HEK293 (cell line): ENCODE measurements at regions not wholly inside any gene's neighbourhood (a gene's known extent, or its start where the extent isn't known, plus 50 kb on each side); places are given as distances from the start of the nearest gene placed in this dataset.

Experiments used
- CTCF ChIA-PET: fragments of 350-600 bp; formaldehyde crosslinking; extraction: SDS; loops from one replicate; lab custom pipeline; 2021; ENCODE audit warnings: antibody characterized with exemption; lab: Yijun Ruan, JAX
- POLR2A ChIA-PET: fragments of 300-600 bp; formaldehyde crosslinking; extraction: SDS; loops from one replicate; lab custom pipeline; 2020; ENCODE audit warnings: antibody characterized with exemption, inconsistent platforms; lab: Yijun Ruan, JAX
- H3K27ac ChIP-seq: fragments of 200-500 bp; sonication (Bioruptor generic); 2 replicates; pipeline ENCODE4 v1.5.1; 2014; ENCODE audit warnings: low read depth, low read length, control low read depth, inconsistent platforms; ENCODE audit errors: extremely low read depth
- H3K36me3 ChIP-seq, 2 experiments: fragments of 200-500 bp in 1 of 2; sonication (Bioruptor generic) in 1 of 2; 1 replicate in 1 of 2; 2 replicates in 1 of 2; pipeline ENCODE4 v1.5.1; 2014 to 2017; ENCODE audit warnings: inconsistent platforms in 2 of 2, low read length in 2 of 2; ENCODE audit not compliant: control insufficient read depth in 2 of 2, insufficient read depth in 1 of 2
- H3K4me1 ChIP-seq: fragments of 200-500 bp; sonication (Bioruptor generic); 2 replicates; pipeline ENCODE4 v1.5.1; 2014; ENCODE audit warnings: mild to moderate bottlenecking, low read length, inconsistent platforms; ENCODE audit not compliant: control insufficient read depth, insufficient read depth
- H3K4me3 ChIP-seq: 2 replicates; pipeline ENCODE4 v1.5.1; 2011; ENCODE audit warnings: low read depth, mild to moderate bottlenecking, control low read depth, low read length, moderate library complexity
- H3K9me3 ChIP-seq: fragments of 200-500 bp; sonication (Bioruptor generic); 2 replicates; pipeline ENCODE4 v1.5.1; 2014; ENCODE audit warnings: low read depth, low read length, inconsistent platforms; ENCODE audit not compliant: control insufficient read depth, insufficient read depth
- EGR2 ChIP-seq: fragments of 450-650 bp; formaldehyde crosslinking; IDR thresholded peaks from 2 replicates; pipeline ENCODE4 v1.5.1; 2016; ENCODE audit warnings: low read depth, missing biosample characterization, missing genetic modification characterization
- SP3 ChIP-seq: fragments of 450-650 bp; formaldehyde crosslinking; IDR thresholded peaks from 2 replicates; pipeline ENCODE4 v1.5.1; 2016; ENCODE audit warnings: missing biosample characterization, missing genetic modification characterization
- TCF7L2 ChIP-seq: IDR thresholded peaks from 2 replicates; pipeline ENCODE4 v1.6.1; 2011; ENCODE audit warnings: low read depth, mild to moderate bottlenecking, inconsistent platforms, low read length, moderate library complexity, borderline replicate concordance
- WT1 ChIP-seq: fragments of 450-650 bp; formaldehyde crosslinking; IDR thresholded peaks from 2 replicates; pipeline ENCODE4 v1.5.1; 2016; ENCODE audit warnings: missing biosample characterization, missing genetic modification characterization
- ZFP37 ChIP-seq: fragments of 450-650 bp; formaldehyde crosslinking; IDR thresholded peaks from 2 replicates; pipeline ENCODE4 v1.5.1; 2016; ENCODE audit warnings: missing biosample characterization, missing genetic modification characterization
- ZNF121 ChIP-seq: fragments of 450-650 bp; formaldehyde crosslinking; IDR thresholded peaks from 2 replicates; pipeline ENCODE4 v1.5.1; 2016; ENCODE audit warnings: missing biosample characterization, missing genetic modification characterization
- ZNF138 ChIP-seq: fragments of 450-650 bp; formaldehyde crosslinking; IDR thresholded peaks from 2 replicates; pipeline ENCODE4 v1.5.1; 2016; ENCODE audit warnings: missing biosample characterization, missing genetic modification characterization, borderline replicate concordance
- ZNF155 ChIP-seq: fragments of 450-650 bp; formaldehyde crosslinking; IDR thresholded peaks from 2 replicates; pipeline ENCODE4 v1.5.1; 2016; ENCODE audit warnings: missing biosample characterization, missing genetic modification characterization
- ZNF311 ChIP-seq: fragments of 450-650 bp; formaldehyde crosslinking; IDR thresholded peaks from 2 replicates; pipeline ENCODE4 v1.5.1; 2017; ENCODE audit warnings: missing biosample characterization, missing genetic modification characterization, borderline replicate concordance
- ZNF423 ChIP-seq: fragments of 450-650 bp; formaldehyde crosslinking; IDR thresholded peaks from 2 replicates; pipeline ENCODE4 v1.5.1; 2016; ENCODE audit warnings: missing biosample characterization, missing genetic modification characterization
- ZNF426 ChIP-seq: fragments of 450-650 bp; formaldehyde crosslinking; IDR thresholded peaks from 2 replicates; pipeline ENCODE4 v1.5.1; 2017; ENCODE audit warnings: missing biosample characterization, missing genetic modification characterization, mild to moderate bottlenecking, inconsistent platforms, moderate library complexity
- ZNF521 ChIP-seq: fragments of 450-650 bp; formaldehyde crosslinking; IDR thresholded peaks from 2 replicates; pipeline ENCODE4 v1.5.1; 2017; ENCODE audit warnings: missing biosample characterization, mild to moderate bottlenecking, missing genetic modification characterization
- ZNF529 ChIP-seq: fragments of 450-650 bp; formaldehyde crosslinking; IDR thresholded peaks from 2 replicates; pipeline ENCODE4 v1.5.1; 2017; ENCODE audit warnings: missing genetic modification characterization, missing biosample characterization; ENCODE audit not compliant: insufficient replicate concordance
- ZNF600 ChIP-seq: fragments of 450-650 bp; formaldehyde crosslinking; IDR thresholded peaks from 2 replicates; pipeline ENCODE4 v1.5.1; 2016; ENCODE audit warnings: missing biosample characterization, missing genetic modification characterization
- ZNF76 ChIP-seq: fragments of 450-650 bp; formaldehyde crosslinking; IDR thresholded peaks from 2 replicates; pipeline ENCODE4; 2016; ENCODE audit warnings: low read depth, missing biosample characterization, missing genetic modification characterization, borderline replicate concordance
- ZNF837 ChIP-seq: fragments of 450-650 bp; formaldehyde crosslinking; IDR thresholded peaks from 2 replicates; pipeline ENCODE4 v1.5.1; 2016; ENCODE audit warnings: missing biosample characterization, missing genetic modification characterization
- TF ChIP-seq, protein P1 (sequence below): fragments of 450-650 bp; formaldehyde crosslinking; IDR thresholded peaks from 2 replicates; pipeline ENCODE4 v1.5.1; 2016; ENCODE audit warnings: missing biosample characterization, missing genetic modification characterization
- TF ChIP-seq, protein P2 (sequence below): fragments of 450-650 bp; IDR thresholded peaks from 2 replicates; pipeline ENCODE4 v1.5.1; 2018; ENCODE audit warnings: missing biosample characterization, mild to moderate bottlenecking, missing genetic modification characterization
- TF ChIP-seq, protein P3 (sequence below): fragments of 450-650 bp; formaldehyde crosslinking; IDR thresholded peaks from 2 replicates; pipeline ENCODE4 v1.5.1; 2016; ENCODE audit warnings: missing biosample characterization, missing genetic modification characterization
- TF ChIP-seq, protein P4 (sequence below): fragments of 450-650 bp; formaldehyde crosslinking; IDR thresholded peaks from 2 replicates; pipeline ENCODE4 v1.5.1; 2016; ENCODE audit warnings: missing biosample characterization, missing genetic modification characterization, low read depth
- TF ChIP-seq, protein P5 (sequence below): fragments of 450-650 bp; formaldehyde crosslinking; IDR thresholded peaks from 2 replicates; pipeline ENCODE4 v1.5.1; 2016; ENCODE audit warnings: missing biosample characterization, missing genetic modification characterization, low read depth
- TF ChIP-seq, protein P6 (sequence below): fragments of 450-650 bp; formaldehyde crosslinking; IDR thresholded peaks from 2 replicates; pipeline ENCODE4 v1.5.1; 2017; ENCODE audit warnings: missing biosample characterization, missing genetic modification characterization

DNA sequence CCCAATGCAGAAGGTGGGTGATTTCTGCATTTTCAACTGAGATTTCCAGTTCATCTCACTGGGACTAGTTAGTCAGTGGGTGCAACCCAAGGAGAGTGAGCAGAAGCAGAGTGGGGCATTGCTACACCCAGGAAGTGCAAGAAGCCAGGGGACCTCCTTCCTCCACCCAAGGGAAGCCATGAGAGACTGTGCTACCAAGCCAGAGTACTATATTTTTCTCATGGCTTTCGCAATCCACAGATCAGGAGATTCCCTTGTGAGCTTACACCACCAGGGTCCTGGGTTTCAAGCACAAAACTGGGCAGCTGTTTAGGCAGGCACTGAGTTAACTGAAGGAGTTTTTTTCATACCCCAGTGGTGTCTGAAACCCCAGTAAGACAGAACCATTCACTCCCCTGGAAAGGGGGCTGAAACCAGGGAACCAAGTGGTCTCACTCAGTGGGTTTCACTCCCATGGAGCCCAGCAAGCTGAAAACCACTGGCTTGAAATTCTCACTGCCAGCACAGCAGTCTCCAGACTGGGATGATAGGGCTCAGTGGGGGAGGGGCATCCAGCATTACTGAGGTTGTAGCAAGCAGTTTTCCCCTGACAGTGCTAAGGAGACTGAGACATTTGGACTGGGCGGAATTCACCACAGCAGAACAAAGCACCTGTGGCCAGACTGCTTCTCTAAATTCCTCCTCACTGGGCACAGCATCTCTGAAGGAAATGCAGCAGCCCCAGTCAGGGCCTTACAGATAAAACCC is 903.4 kb downstream of the TECRL start:
- ChIA-PET POLR2A (no interaction called here), CTCF (no interaction called here)
- H3K4me1 ChIP-seq, result no peaks in the 10 kb centered on the region
- no peaks in the 10 kb centered on the region for H3K9me3 ChIP-seq
- no peaks in the 10 kb centered on the region for H3K36me3 ChIP-seq
- no peak overlapping the region for H3K27ac ChIP-seq
- no peak overlapping the region for H3K4me3 ChIP-seq
- no peak for TF ChIP-seq ZNF155 (tag by site-specific recombination)
- no peak for TF ChIP-seq ZNF529 (tag by site-specific recombination)
- TF ChIP-seq, protein P1, sequence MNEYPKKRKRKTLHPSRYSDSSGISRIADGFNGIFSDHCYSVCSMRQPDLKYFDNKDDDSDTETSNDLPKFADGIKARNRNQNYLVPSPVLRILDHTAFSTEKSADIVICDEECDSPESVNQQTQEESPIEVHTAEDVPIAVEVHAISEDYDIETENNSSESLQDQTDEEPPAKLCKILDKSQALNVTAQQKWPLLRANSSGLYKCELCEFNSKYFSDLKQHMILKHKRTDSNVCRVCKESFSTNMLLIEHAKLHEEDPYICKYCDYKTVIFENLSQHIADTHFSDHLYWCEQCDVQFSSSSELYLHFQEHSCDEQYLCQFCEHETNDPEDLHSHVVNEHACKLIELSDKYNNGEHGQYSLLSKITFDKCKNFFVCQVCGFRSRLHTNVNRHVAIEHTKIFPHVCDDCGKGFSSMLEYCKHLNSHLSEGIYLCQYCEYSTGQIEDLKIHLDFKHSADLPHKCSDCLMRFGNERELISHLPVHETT (tag by site-specific recombination), result no peak
- TF ChIP-seq, protein P2, sequence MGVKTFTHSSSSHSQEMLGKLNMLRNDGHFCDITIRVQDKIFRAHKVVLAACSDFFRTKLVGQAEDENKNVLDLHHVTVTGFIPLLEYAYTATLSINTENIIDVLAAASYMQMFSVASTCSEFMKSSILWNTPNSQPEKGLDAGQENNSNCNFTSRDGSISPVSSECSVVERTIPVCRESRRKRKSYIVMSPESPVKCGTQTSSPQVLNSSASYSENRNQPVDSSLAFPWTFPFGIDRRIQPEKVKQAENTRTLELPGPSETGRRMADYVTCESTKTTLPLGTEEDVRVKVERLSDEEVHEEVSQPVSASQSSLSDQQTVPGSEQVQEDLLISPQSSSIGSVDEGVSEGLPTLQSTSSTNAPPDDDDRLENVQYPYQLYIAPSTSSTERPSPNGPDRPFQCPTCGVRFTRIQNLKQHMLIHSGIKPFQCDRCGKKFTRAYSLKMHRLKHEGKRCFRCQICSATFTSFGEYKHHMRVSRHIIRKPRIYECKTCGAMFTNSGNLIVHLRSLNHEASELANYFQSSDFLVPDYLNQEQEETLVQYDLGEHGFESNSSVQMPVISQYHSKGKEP (tag by site-specific recombination), result no peak
- no peak for TF ChIP-seq ZNF426 (tag by site-specific recombination)
- no peak for TF ChIP-seq TCF7L2
- TF ChIP-seq ZNF138 (tag by site-specific recombination), result no peak
- TF ChIP-seq ZFP37, result no peak
- TF ChIP-seq, protein P3, sequence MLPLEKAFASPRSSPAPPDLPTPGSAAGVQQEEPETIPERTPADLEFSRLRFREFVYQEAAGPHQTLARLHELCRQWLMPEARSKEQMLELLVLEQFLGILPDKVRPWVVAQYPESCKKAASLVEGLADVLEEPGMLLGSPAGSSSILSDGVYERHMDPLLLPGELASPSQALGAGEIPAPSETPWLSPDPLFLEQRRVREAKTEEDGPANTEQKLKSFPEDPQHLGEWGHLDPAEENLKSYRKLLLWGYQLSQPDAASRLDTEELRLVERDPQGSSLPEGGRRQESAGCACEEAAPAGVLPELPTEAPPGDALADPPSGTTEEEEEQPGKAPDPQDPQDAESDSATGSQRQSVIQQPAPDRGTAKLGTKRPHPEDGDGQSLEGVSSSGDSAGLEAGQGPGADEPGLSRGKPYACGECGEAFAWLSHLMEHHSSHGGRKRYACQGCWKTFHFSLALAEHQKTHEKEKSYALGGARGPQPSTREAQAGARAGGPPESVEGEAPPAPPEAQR (tag by site-specific recombination), result no peak

DNA sequence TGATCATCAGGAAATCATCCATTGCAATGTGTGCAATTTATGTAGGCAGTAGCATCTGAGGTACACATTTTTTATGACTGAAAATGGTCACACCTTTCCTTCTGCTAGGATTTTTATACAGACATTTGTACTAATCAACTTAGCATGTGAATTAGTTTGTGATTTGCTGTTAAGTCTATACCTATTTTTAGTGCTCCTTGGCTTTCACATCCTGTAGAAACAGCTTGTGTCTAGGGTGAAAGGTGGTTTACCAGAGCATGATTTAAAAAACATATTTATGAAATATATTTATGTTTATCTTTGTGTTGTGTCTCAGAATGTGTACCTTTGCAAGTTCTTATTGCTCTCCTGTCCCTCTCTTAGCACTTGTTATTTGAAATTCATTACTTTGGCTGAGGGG is 916.0 kb downstream of the TECRL start:
- H3K27ac ChIP-seq, result no peak overlapping the region
- H3K9me3 ChIP-seq, result no peaks in the 10 kb centered on the region
- no peaks in the 10 kb centered on the region for H3K4me1 ChIP-seq
- ChIA-PET POLR2A (no interaction called here), CTCF (no interaction called here)
- no peaks in the 10 kb centered on the region for H3K36me3 ChIP-seq
- no peak overlapping the region for H3K4me3 ChIP-seq
- no peak for TF ChIP-seq ZNF837 (tag by site-specific recombination)
- no peak for TF ChIP-seq ZNF423 (tag by site-specific recombination)
- no peak for TF ChIP-seq ZNF76
- TF ChIP-seq, protein P4, sequence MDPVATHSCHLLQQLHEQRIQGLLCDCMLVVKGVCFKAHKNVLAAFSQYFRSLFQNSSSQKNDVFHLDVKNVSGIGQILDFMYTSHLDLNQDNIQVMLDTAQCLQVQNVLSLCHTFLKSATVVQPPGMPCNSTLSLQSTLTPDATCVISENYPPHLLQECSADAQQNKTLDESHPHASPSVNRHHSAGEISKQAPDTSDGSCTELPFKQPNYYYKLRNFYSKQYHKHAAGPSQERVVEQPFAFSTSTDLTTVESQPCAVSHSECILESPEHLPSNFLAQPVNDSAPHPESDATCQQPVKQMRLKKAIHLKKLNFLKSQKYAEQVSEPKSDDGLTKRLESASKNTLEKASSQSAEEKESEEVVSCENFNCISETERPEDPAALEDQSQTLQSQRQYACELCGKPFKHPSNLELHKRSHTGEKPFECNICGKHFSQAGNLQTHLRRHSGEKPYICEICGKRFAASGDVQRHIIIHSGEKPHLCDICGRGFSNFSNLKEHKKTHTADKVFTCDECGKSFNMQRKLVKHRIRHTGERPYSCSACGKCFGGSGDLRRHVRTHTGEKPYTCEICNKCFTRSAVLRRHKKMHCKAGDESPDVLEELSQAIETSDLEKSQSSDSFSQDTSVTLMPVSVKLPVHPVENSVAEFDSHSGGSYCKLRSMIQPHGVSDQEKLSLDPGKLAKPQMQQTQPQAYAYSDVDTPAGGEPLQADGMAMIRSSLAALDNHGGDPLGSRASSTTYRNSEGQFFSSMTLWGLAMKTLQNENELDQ (tag by site-specific recombination), result no peak
- TF ChIP-seq ZNF121, result no peak
- TF ChIP-seq WT1 (tag by site-specific recombination), result no peak
- TF ChIP-seq EGR2, result no peak
- no peak for TF ChIP-seq ZNF600 (tag by site-specific recombination)
- TF ChIP-seq ZNF521, result no peak
- TF ChIP-seq, protein P5, sequence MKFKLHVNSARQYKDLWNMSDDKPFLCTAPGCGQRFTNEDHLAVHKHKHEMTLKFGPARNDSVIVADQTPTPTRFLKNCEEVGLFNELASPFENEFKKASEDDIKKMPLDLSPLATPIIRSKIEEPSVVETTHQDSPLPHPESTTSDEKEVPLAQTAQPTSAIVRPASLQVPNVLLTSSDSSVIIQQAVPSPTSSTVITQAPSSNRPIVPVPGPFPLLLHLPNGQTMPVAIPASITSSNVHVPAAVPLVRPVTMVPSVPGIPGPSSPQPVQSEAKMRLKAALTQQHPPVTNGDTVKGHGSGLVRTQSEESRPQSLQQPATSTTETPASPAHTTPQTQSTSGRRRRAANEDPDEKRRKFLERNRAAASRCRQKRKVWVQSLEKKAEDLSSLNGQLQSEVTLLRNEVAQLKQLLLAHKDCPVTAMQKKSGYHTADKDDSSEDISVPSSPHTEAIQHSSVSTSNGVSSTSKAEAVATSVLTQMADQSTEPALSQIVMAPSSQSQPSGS (tag by site-specific recombination), result no peak
- no peak for TF ChIP-seq ZNF311
- TF ChIP-seq, protein P3 (tag by site-specific recombination), result no peak
- TF ChIP-seq, protein P6, sequence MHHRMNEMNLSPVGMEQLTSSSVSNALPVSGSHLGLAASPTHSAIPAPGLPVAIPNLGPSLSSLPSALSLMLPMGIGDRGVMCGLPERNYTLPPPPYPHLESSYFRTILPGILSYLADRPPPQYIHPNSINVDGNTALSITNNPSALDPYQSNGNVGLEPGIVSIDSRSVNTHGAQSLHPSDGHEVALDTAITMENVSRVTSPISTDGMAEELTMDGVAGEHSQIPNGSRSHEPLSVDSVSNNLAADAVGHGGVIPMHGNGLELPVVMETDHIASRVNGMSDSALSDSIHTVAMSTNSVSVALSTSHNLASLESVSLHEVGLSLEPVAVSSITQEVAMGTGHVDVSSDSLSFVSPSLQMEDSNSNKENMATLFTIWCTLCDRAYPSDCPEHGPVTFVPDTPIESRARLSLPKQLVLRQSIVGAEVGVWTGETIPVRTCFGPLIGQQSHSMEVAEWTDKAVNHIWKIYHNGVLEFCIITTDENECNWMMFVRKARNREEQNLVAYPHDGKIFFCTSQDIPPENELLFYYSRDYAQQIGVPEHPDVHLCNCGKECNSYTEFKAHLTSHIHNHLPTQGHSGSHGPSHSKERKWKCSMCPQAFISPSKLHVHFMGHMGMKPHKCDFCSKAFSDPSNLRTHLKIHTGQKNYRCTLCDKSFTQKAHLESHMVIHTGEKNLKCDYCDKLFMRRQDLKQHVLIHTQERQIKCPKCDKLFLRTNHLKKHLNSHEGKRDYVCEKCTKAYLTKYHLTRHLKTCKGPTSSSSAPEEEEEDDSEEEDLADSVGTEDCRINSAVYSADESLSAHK (tag by site-specific recombination), result no peak
- no peak for TF ChIP-seq SP3 (tag by site-specific recombination)
